Activated B cell treated with CpG ODN at 0.5 μM for 24 hours (primary cell): ENCODE measurements at regions not wholly inside any gene's neighbourhood (a gene's known extent, or its start where the extent isn't known, plus 50 kb on each side); places are given as distances from the start of the nearest gene placed in this dataset.

Experiments used
- ATAC-seq: fragments of 200-7000 bp; cut with Tn5 transposase; one replicate; pipeline ENCODE4 v1.10.0; 2021; ENCODE audit warnings: low read depth, mild to moderate bottlenecking, moderate library complexity
- CTCF ChIA-PET: fragments of 350-600 bp; sonication (Branson Sonifier 250); formaldehyde crosslinking; loops from one replicate; lab custom pipeline; 2021; ENCODE audit warnings: antibody characterized with exemption; lab: Charles Lee
- POLR2A ChIA-PET: fragments of 350-600 bp; sonication (Branson Sonifier 250); formaldehyde crosslinking; loops from one replicate; lab custom pipeline; 2021; ENCODE audit warnings: antibody characterized with exemption; lab: Charles Lee
- DNase-seq: peaks from one replicate; pipeline ENCODE4 v3.0.0; 2022
- H3K27ac Mint-ChIP-seq: one replicate; pipeline ENCODE4 v1.8.0; 2020; ENCODE audit warnings: mixed read lengths
- H3K27me3 Mint-ChIP-seq: one replicate; pipeline ENCODE4 v1.8.0; 2021; ENCODE audit warnings: mixed read lengths
- H3K36me3 Mint-ChIP-seq: one replicate; pipeline ENCODE4 v1.8.0; 2021; ENCODE audit warnings: low read depth, mixed read lengths
- H3K4me1 Mint-ChIP-seq: one replicate; pipeline ENCODE4 v1.8.0; 2021; ENCODE audit warnings: mixed read lengths
- H3K4me3 Mint-ChIP-seq: one replicate; pipeline ENCODE4 v1.8.0; 2020; ENCODE audit warnings: mild to moderate bottlenecking, mixed read lengths
- H3K9me3 Mint-ChIP-seq: one replicate; pipeline ENCODE4 v1.8.0; 2020; ENCODE audit warnings: mixed read lengths
- intact Hi-C: fragments of 100-400 bp; cut with micrococcal nuclease; formaldehyde crosslinking; loops from one replicate; pipeline ENCODE4 v1.15.1; 2024
- TF ChIP-seq, protein P1 (sequence below): fragments of 200-600 bp; IDR thresholded peaks from one replicate; pipeline ENCODE4 v1.8.0; 2022; ENCODE audit warnings: antibody characterized with exemption, mild to moderate bottlenecking

DNA sequence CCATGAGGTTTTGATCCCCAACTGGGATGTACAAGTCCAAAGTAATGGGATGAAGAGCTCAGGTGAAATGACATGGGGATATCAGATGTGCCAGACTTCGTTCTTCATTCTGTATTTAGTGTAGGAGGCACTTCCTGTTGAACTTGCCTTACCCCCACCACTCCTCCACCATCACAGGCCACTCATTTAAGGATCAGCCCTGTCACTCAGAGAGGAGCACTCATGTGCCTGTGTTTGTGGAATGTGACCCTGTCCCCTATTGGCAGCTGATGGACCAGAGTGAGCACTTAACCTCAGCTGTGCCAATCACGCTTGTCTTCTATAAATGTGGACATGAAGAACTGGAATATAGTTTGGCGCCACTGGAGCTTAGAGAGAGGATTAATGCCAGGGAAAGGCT lies 91.4 kb upstream of the CTTNBP2NL start:
- ChIA-PET CTCF (no interaction called here), POLR2A (no interaction called here)
- DNase-seq (no peak), ATAC-seq (no peak)
- Mint-ChIP-seq H3K27ac (no peak overlapping the region), H3K36me3 (no peaks in the 10 kb centered on the region), H3K4me3 (no peak overlapping the region), H3K9me3 (no peaks in the 10 kb centered on the region), H3K27me3 (peaks cover 15% of the 10 kb centered on the region), H3K4me1 (no peaks in the 10 kb centered on the region)
- intact Hi-C loops, result no loop called here
- TF ChIP-seq, protein P1, sequence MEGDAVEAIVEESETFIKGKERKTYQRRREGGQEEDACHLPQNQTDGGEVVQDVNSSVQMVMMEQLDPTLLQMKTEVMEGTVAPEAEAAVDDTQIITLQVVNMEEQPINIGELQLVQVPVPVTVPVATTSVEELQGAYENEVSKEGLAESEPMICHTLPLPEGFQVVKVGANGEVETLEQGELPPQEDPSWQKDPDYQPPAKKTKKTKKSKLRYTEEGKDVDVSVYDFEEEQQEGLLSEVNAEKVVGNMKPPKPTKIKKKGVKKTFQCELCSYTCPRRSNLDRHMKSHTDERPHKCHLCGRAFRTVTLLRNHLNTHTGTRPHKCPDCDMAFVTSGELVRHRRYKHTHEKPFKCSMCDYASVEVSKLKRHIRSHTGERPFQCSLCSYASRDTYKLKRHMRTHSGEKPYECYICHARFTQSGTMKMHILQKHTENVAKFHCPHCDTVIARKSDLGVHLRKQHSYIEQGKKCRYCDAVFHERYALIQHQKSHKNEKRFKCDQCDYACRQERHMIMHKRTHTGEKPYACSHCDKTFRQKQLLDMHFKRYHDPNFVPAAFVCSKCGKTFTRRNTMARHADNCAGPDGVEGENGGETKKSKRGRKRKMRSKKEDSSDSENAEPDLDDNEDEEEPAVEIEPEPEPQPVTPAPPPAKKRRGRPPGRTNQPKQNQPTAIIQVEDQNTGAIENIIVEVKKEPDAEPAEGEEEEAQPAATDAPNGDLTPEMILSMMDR, result no peak

DNA sequence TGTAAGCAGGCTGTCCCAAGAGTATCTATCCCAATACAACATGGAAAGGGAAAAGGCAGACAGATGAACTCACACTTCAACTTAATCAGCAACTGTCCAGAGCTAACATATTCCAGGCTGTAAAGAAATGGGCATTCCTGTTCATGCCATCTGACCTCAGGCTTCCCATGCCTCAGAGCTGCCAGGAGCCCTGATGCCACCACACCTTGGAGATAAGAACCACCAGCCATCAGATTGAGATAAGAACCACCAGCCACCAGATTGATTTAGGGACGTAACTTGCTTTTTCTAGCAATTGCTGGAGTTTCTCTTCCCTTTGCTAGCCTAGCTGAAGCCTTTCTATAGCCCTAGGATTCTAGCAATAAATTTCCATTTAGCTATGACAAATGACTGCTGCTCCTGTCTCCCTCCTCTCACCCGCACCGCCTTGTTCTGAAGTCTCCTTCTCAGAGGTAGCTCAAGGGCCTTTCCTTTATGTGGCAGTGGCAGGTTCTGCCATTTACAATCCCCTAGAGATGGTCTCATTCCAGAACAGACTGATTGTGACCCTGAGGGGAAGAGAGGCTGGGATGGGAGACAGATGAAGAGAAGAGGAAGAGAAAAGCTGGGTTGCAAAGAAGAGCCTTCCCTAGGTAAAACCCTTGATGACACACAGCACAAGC lies 88.0 kb upstream of the CTTNBP2NL start:
- CTCF ChIA-PET, result no interaction called here

DNA sequence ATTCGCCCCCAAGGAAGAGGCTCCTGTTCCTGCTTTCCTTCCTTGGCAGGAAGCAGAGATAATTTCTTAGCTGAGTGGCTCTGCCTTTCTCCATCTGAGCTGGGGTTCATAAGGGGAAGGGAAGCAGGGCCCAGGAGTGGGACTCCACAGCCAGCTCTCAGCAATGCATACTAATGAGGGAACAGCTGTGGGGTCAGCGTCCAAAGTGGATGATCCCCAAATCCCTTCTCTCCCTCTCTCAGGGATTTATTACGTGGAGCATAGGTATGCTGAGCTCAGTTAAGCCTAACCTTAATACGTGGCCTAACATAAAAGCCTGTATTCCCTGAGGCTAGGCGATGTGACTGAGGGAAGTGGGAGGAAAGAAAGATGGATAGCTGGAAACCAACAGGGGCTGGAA lies 87.3 kb upstream of the CTTNBP2NL start:
- ATAC-seq, result no peak
- H3K4me3 Mint-ChIP-seq, result no peak overlapping the region

More for the DNA sequence above, 88.0 kb upstream of the CTTNBP2NL start:
- ATAC-seq (no peak), DNase-seq (no peak)
- intact Hi-C loops, result no loop called here
- Mint-ChIP-seq H3K36me3 (no peaks in the 10 kb centered on the region), H3K4me1 (no peaks in the 10 kb centered on the region), H3K27me3 (peaks cover 19% of the 10 kb centered on the region), H3K4me3 (no peak overlapping the region), H3K27ac (no peak overlapping the region), H3K9me3 (no peaks in the 10 kb centered on the region)
- POLR2A ChIA-PET, result no interaction called here
- TF ChIP-seq, protein P1, result no peak

DNA sequence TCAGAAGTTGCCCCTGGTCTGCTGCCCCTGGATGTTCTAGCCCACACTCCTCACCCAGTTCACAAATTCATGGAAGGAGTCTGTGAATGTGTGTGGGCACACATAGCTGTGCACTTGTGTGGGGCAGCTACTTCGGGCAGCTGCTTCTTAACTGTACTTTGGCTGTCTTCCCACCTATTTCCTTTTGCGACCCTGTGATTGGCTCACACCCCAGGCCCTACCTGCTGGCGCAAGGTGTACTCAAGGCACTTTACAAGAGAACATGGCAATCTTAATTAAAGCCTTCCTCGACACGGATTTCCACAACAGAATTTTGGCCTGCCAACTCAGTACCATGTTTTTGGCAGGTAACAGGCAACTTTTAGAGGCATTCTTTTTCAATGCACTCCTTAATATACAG lies 86.5 kb upstream of the CTTNBP2NL start:
- Mint-ChIP-seq H3K36me3 (no peaks in the 10 kb centered on the region), H3K9me3 (no peaks in the 10 kb centered on the region), H3K4me3 (no peak overlapping the region), H3K4me1 (no peaks in the 10 kb centered on the region), H3K27me3 (peaks cover 25% of the 10 kb centered on the region), H3K27ac (no peak overlapping the region)
- ATAC-seq, result no peak
- ChIA-PET POLR2A (no interaction called here), CTCF (no interaction called here)
- intact Hi-C loops, result no loop called here
- no peak for DNase-seq
- TF ChIP-seq, protein P1, result no peak

More for the DNA sequence above, 87.3 kb upstream of the CTTNBP2NL start:
- intact Hi-C loops, result no loop called here
- Mint-ChIP-seq H3K27me3 (peaks cover 24% of the 10 kb centered on the region), H3K9me3 (no peaks in the 10 kb centered on the region), H3K27ac (no peak overlapping the region), H3K4me1 (no peaks in the 10 kb centered on the region), H3K36me3 (no peaks in the 10 kb centered on the region)
- ChIA-PET POLR2A (no interaction called here), CTCF (no interaction called here)
- no peak for DNase-seq
- TF ChIP-seq, protein P1, result no peak

DNA sequence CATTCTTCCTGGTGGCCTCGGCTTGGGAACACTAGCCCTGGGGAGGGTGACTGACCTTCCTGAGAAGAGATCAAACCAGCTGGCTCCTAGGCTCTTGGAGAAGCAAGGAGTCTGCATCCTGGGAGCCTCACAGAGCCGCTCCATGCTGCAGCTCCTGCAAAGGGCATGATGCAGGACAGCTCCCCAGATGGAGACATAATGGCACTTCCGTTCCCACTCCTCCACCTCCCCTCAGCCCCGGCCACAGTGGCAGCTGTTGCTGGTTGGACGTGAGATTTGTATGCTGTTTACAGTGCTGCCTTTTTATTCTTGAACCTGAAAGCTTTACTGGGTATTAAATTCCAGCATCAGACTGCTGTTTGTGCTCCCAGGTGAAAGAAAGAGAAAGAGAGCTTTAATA lies 83.7 kb upstream of the CTTNBP2NL start:
- Mint-ChIP-seq H3K9me3 (no peaks in the 10 kb centered on the region), H3K27me3 (peaks cover 25% of the 10 kb centered on the region), H3K4me3 (no peak overlapping the region), H3K27ac (no peak overlapping the region), H3K36me3 (no peaks in the 10 kb centered on the region), H3K4me1 (no peaks in the 10 kb centered on the region)
- ChIA-PET CTCF (no interaction called here), POLR2A (no interaction called here)
- DNase-seq (no peak), ATAC-seq (no peak)
- intact Hi-C loops, result no loop called here
- TF ChIP-seq, protein P1, result no peak
